HL-60/S4 treated with phorbol 12-myristate 13-acetate at 8.2 ng/mL for 4 days and 3 days (cell line): ENCODE measurements at regions not wholly inside any gene's neighbourhood (a gene's known extent, or its start where the extent isn't known, plus 50 kb on each side); places are given as distances from the start of the nearest gene placed in this dataset.

Source experiments
- in situ Hi-C: fragments of 300-500 bp; cut with MboI; formaldehyde crosslinking; loops from 2 replicates; pipeline ENCODE4 v1.15.0; 2022; ENCODE audit warnings: low sequenced_read_pairs

GRCh38 chr1:239590556-239590955 is 204.2 kb downstream of the CHRM3 start:
- in situ Hi-C loops: no loop called here

DNA sequence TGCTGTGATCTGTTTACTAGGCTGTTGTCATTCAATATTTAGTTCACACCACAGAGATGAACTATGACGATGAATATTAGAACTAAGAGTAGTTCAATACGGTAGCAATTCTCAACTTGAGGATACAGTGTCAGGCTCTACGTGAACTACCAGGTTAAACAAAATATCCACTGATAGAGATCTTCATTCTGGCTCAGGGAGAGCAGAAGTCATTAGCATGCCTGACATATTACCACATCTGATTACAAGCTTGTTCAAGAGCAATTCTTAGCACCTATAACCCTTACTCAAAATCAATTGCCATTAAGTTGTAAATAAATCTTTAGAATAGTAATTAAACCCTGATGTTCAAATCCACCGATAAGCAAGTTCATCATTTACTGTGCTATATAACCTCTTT is 207.2 kb downstream of the CHRM3 start:
- in situ Hi-C loops: no loop called here

- in situ Hi-C loops: no loop called here
These were observed 214.2 kb downstream of the CHRM3 start for GRCh38 chr1:239600588-239600987.

- in situ Hi-C loops: no loop called here
These were observed 214.7 kb downstream of the CHRM3 start for GRCh38 chr1:239601108-239601507.

DNA sequence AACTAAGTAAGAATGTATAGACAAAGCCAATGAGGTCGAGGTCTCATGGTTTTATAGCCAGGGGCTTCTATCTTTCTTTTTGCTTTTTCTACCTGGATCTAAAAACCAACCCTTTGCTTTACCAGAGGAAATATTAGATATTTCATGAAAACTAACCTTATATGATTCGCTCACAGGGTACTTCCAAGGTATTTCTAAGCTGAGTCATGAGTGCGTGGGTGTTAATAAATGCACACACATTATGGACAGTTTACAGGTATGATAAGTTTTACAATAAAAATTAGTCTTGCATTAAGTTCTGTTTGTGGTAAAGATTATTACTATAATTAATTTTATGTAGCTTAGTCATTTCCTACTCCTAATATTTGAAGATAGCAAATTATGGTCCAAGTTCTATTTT is 217.2 kb downstream of the CHRM3 start:
- in situ Hi-C loops: no loop called here

DNA sequence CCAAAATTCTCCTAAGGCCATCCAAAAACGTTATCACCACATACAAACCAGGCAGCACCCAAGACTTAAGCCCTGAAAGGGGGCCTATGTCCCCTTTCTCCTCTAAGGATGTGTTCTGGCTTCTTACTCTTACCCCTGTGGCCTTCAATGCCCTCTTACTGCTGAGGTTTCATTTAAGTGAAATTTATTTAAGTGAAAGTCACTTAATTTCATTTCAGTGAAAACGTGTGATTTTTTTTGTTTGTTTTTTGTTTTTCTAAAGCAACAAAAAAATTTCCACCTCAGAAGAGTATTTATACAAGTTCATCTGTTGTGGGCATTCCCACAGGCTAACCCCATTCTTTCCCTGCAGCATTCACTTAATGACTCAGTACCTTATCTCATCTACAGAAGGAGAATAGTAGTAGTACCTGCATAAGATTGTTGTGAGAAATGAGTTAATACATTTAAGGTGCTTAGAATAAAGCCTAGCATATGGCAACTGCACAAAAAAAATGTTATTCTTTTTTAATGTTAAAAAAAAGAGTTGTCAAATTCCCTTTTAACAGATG is 220.6 kb downstream of the CHRM3 start:
- in situ Hi-C loops: no loop called here

DNA sequence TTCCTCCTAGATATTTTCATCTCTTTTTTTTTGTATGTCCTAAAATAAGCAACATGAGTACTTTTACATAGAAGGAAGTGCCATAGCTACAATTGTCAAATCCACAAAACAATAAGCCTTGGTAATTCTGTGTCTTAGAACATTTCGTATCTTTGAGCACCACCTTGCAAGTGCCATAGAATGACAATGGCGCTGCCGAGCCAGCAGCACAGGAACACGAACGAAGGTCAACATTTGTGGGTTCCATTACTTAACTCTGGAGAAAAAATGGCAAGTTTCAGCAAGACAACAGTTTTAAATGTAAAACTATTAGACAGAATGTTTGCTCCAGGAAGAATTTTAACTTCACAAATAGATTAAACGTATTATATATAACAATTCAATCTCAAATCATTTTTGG is 222.1 kb downstream of the CHRM3 start:
- in situ Hi-C loops: no loop called here

GRCh38 chr1:239612379-239612778 is 226.0 kb downstream of the CHRM3 start:
- in situ Hi-C loops: no loop called here

DNA sequence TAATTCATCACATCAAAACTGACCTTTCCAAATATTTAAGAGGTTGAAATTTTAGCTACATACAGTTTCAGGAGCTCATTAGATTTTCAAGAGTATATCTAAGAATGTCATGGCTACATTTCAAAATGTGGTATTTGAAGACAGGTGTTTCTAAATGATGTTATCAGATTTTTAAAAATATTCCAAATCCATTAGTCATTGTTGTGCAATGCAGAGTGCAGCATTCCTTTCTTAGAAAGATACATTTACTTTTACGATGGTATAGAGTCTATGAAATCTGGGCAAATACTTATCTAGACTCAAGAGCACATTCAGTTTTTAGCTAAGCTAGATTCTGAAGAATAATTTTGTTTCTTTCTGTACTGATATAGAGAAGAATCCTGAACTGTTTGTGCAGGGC is 230.3 kb downstream of the CHRM3 start:
- in situ Hi-C loops: no loop called here

DNA sequence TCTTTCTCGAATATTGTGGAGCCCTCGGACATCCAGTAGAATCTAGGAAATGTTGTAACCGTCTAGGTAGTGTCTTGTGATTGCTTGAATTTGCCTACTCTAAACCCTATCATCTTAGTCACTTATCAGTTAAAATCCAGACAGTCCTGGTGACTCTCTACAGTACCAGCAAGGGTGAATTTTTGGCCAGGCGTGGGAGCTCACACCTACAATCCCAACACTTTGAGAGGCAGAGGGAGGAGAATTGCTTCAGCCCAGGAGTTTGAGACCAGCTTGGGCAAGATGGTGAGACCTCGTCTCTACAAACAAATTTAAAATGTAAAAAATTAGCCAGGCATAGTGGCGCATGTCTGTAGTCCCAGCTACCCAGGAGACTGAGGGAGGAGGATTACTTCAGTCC is 230.9 kb downstream of the CHRM3 start:
- in situ Hi-C loops: no loop called here

GRCh38 chr1:239617731-239618130 is 231.4 kb downstream of the CHRM3 start:
- in situ Hi-C loops: no loop called here

- in situ Hi-C loops: no loop called here
These were observed 232.8 kb downstream of the CHRM3 start for GRCh38 chr1:239619190-239619589.

DNA sequence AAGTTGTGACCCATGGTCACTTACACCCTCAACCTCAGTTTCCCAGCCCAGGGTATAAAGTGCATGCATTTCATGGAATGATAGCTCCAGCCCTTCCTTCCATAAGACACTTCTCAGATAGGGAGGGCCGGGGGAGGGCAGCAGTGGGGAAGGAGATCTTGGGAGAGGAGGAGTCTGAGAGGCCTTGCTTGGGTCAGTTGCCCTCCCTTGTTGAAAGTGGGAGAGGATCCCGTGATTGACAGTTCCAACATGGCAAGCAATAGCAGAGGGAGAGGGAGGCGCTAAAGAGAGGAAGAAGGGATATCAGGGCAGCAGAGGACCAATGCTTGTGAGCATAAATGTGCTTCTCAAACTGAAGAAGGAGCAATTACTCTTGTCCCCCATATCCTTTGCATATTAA is 244.4 kb downstream of the CHRM3 start:
- in situ Hi-C loops: no loop called here

DNA sequence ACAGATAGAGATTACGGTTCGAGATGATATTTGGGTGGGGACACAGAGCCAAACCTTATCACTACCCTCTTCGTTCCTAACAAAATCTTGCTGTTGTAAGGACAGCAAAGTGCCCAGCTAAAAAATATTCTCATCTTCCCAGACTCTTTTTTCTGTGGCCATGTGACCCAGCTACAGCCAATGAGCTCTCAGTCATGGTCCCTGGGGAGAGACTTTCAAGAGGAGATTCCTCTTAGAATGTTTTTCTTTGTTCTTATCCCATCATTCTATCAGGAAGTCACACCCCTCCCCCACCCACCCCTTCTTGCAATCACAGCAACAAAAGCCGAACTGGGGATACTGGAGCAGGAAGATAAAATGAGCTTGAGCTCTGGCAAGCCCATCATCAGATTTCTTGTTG is 247.1 kb downstream of the CHRM3 start:
- in situ Hi-C loops: no loop called here

DNA sequence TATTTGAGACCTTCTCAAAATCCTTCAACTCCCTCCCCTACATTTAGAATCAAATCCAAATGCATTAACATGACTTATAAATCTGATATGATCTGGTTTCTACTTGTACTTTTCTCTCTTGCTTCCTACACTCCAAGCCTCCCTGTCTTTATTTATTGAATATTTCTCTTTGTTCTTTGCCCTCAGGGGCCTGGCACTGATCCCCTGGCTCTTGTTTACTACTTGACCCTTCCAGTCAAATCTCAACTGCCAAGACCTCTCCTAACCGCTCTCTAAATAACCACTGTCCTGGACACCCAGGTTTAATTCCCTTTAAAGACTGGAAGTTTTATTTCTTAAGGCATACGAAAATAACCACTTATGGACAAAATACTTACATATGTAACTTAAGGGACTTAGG is 248.9 kb downstream of the CHRM3 start:
- in situ Hi-C loops: no loop called here

GRCh38 chr1:239636347-239636746 is 250.0 kb downstream of the CHRM3 start:
- in situ Hi-C loops: no loop called here

DNA sequence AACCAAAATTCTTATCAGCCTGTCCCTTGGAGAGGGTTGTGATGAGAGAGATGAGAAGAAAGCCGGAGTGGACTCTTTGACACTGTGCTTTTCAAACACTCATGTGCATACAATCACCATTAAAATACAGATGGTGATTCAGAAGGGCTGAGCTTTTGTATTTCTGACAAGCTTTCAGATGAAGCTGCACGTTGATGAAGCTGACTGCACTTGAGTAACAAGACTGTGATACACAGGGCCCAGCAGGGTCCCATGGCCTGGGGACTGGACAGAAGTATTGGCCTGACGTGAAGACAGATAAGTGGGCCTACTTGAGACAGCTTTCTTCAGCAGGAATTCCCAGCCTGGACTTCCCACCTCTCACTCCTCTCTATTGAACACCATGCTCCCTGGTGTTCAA is 258.2 kb downstream of the CHRM3 start:
- in situ Hi-C loops: no loop called here

DNA sequence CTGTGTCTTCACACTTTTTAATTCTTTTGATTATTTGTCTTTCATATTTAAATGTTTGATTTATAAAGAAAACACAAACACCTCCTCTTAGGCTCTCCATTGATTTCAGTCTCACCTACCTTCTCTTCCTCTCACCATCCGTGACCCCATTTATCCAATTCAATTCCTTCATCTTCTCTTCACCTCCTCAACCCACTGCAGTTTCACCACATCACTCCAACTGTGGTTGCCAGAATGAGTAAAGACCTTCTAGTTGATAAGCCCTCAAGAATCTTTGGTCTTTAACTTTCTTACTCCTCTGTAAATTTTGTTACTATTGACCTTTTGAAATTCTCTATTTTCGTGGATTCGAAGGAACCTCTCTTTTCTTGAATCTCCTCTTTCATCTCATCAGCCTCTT is 260.7 kb downstream of the CHRM3 start:
- in situ Hi-C loops: no loop called here

DNA sequence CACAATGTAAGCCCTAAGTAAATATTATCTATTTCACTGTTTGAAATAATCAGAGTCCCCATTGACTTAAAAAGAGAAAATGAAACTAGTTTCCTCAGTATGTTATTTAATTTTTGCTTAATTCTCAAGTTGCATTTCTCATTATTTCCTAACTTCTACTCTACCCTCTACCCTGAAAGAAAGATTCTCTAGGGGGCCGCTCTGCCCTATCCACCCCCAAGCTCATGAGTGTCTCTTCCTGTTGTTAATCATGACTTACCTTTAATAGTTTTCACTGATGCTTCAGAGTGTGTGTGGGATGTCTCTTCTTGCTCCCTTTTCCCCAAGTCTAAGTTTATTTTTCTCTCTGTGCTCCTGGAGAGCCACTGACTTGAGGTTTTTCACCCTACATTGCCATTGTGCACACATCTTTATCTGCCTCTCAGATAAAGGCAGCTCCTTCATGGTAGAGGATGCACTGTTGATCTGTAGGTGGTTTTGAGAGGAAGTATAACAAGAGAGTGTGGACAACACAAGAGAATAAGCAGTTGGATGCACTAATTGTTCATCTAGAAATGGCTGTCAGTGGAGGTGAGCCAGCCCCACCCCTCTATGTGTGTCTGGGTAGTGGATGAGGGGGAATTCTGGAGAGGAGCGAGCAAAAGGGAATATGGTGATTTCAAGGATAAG is 261.7 kb downstream of the CHRM3 start:
- in situ Hi-C loops: no loop called here

DNA sequence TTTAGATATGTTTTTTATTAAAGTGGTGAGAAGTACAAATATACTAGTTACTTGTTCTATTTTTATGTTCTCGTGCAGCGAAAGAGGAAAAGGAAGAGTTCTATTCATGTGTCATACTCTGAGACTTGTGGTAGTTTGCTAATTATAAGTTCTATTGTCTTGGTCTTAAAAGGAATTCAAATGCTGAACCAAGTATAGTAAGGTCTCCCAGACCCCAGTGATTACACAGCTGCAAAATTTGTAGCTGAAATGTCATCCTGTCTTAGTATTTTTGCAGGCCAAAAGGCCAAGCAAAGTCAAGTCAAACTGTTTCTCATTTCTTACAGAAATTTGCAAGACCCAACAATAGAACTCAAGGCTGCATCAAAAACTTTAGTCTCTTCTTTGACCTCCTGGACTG is 268.7 kb downstream of the CHRM3 start:
- in situ Hi-C loops: no loop called here

DNA sequence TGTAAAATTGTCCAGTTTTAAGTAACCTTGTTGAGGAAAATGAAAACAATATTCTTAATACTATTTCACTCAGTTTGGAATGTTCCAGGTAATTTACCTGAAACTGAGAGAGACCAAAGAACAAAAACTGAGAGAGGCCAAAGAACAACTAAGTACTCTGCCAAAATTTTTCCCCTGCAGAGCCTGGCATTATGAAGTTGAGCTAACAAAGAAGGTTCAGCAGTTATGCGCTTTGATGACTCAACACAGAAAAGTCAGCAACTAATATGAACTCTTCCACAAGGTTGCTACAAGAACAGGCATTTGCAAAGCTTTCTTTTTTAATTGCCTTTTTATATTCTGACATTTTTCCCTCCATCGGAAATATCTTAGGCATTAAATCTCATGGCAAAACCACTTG is 270.9 kb downstream of the CHRM3 start:
- in situ Hi-C loops: no loop called here

- in situ Hi-C loops: no loop called here
These were observed 276.6 kb downstream of the CHRM3 start for GRCh38 chr1:239662950-239663349.

DNA sequence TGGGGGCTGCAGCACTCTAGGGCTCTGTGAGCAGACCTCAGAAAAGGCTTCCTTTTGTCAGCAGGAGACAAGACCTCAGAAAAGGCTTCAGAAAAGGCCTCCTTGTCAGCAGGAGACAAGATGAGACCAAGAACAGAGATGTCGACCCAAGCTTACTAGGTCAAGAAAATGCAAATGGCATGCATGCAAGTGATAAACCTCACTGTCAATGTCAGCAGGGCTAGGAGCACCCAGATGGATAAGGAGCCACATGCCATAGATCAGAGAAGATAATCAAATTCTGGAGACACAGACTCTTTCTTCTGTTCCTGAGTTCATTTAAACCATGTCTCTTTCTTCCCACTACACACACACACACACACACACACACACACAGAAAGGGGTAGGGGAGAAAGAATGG is 285.9 kb downstream of the CHRM3 start:
- in situ Hi-C loops: no loop called here
